CD4-positive, alpha-beta T cell treated with Interleukin-10 for 1 hour (primary cell): ENCODE measurements at regions not wholly inside any gene's neighbourhood (a gene's known extent, or its start where the extent isn't known, plus 50 kb on each side); places are given as distances from the start of the nearest gene placed in this dataset.

Experiments
- DNase-seq: peaks from one replicate; pipeline ENCODE4 v3.0.0-alpha.2; 2020

DNA sequence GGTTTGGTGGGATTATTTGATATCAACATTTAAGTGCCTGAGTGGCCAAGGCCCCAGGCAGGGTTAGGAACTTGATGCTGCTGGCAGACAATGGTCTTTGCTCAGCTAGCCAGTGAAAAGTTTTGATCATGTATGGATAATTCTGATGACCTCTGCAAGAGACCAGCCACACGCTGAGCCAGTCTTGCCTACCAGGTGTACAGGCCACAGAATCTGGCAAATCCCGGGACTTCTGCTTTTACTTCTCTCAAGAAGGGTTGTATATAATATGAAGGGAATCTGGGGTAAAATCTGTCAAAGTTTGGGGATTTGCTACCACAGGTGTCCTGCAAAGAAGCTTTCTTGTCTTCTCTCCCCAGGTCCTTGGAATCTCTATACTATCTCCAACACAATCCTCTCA lies 331.4 kb upstream of the GOLIM4 start:
- DNase-seq: no peak

DNA sequence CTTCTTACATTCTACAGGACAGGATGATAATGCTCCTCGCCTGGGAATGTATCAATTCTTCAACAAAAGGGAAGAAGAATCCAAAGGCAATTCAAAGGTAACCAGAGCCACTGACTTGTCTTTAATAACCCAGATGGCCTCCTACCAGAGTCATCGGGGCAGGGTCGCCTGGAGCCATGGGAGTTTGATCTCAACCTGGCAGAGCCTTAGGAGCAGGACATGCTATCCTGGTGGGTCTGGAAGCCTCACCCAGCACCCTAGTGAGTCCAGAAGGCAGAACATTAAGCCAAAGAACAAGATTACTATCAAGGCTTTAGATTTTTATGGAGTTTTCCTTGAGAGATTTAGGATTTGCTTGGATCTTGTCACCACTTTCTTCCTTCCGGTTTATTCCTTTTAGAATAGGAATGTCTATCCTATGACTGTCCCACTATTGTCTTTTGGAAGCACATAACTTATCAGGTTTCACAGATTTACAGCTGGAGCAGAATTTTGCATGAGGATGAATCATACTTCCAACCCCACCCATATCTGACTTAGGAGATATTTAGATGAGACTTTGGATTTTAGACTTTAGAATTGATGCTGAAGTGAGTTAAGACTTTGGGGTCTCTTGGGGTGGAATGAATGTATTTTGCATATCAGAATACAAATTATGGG lies 330.3 kb upstream of the GOLIM4 start:
- no peak for DNase-seq

DNA sequence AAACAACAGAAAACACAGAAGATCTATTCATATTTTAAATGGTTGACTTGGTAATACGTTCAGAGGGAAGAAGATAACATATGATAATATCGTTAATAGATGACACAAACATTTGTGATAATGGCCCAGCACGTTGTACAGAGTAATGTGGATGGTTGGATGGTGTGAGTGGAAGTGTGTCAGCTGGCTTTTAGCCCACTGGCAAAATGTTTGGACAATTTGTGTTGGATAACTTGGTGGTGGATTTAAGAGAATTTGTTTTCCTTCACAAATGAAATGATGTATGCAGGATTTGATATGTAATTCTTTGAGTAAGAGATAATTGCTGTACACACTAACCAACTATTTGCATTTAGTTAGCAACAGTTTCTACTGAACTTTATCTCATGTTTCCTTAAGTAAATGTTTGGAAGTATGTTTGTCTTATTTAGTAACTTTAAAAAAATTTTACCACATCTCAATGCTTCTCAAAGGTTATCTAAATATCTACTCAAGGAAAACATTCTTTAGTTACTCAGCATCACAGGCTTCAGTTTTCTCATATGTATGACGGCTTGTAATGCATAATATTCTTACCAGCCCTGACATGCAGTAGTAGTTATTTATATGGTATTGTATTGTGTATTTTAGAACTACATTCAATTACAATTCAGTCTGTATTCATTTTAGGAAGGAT lies 328.5 kb upstream of the GOLIM4 start:
- DNase-seq: no peak

DNA sequence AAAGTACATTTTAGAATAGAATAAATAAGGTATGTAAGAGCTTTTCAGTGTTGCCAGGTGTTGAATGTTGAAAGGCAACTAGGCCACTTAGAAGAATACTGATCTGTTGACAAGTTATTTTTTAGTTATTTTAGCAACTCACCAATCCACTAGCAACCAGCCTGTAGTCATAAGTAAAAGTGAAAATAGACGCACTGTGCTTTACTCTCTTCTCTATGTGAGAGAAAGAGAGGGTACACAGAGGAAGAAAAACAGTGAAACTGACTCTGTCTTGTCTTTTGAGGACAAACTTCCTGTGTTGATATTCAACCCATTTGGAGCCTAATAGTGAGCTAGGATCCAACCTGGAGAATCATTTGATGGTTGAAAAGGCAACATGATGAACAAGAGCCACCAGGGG lies 327.1 kb upstream of the GOLIM4 start:
- no peak for DNase-seq

DNA sequence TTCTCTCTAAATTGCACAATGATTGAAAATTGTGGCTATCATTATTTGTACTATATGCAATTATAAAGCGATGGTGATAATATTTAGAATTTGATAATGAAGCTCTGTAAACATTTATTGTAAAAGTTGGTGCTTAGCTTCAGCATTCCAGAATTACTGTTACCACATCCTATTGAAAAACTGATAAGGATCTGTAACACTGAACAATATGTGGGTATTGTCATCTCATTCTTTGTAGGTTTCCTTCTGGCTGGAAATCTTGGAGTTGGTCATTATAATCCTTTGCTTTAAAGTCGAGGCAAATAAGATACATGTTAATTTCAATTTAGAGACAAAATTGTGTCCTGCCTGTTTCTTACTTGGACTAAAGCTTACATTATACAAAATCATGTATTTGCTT lies 323.4 kb upstream of the GOLIM4 start:
- no peak for DNase-seq

DNA sequence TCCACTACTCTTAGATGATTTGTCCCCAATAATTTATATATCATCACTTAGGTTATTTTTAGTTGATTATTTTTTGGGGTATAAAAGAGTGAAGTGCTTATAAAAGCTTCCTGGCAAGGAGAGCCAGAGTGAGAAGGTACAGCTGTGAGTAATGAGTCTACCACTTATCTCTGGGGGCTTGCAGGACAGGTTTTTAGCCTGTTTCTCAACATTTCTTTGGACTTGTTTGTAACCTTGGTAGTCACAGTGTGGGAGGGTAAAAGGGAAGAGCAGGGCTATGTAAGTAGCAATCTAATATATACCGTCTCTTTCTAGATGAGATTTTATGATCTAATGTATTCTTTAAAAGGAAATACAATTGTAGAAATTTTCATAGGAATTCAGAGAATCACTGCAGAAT lies 321.3 kb upstream of the GOLIM4 start:
- DNase-seq: no peak

DNA sequence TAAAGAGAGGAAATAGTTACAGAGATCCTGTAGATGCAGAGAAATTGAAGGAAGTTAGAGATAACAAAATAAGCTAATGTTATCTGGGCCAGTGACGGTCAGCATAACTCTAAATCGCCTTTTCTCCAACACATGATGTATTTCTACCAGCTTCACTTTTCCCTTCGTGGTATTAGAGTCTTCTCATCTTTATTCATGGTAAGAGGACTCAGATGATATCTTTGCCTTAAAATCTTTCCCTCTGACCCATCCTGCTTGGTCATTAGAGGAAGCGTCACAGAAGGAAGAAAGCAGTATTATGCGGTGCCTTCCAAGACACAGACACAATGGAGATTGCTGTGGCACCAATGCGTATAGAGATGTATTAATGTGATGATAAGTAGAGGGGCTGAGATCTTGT lies 320.7 kb upstream of the GOLIM4 start:
- no peak for DNase-seq

DNA sequence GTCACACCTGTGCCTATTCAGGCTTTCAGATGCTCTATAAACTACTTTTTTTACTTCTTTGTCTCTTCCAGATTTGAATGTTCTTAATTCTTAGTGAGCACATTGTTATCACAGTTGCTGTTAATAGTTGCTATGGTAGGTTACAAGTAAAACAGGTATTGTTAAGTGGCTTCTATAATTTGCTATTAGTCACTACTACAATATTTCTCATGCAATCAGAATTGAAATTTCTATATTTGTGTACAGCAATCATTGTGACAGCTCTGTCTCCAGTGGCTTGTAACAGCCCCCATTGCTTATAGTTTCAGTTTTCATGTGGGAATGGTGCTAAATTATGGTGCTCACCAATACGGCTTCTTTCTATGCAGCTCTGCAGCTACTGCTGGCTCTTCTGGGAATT lies 318.4 kb upstream of the GOLIM4 start:
- DNase-seq: no peak

DNA sequence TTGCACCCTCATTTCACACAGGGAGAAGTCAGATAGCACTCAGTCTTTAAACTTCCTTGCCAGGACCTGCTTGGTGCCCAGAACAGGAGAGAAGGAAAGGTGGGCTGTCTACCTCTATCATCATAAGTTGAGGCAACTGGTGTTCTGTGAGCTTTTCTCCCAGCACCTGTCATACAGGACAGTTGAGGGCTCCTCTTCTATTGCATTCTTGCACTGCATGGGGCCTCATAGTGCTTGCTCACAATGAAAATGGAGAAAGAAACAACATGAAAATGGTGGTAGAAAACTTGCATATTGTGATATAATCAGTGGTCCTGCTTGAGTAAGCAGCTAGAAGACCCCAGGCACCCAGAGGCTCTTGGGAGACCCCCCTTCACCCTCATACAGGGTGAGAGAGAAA lies 311.7 kb upstream of the GOLIM4 start:
- DNase-seq: no peak

DNA sequence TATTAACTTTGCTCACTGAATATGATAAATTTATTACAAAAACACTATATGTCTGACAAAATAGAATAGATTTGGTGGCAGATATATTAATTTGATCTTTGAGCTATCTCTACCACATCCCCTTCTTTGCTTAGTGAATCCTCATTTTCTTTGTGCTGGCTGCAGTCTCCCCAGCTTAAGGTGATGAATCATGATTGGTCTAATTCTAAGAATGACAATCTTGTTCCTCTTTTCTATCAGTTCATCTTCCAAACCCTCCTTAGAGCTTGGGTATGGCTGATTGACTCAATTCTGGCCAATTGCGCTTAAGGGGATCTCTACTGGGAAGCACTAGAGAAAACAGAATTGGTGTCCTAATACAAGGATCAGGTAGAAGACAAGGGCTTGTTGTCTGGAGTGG lies 309.6 kb upstream of the GOLIM4 start:
- DNase-seq: no peak

DNA sequence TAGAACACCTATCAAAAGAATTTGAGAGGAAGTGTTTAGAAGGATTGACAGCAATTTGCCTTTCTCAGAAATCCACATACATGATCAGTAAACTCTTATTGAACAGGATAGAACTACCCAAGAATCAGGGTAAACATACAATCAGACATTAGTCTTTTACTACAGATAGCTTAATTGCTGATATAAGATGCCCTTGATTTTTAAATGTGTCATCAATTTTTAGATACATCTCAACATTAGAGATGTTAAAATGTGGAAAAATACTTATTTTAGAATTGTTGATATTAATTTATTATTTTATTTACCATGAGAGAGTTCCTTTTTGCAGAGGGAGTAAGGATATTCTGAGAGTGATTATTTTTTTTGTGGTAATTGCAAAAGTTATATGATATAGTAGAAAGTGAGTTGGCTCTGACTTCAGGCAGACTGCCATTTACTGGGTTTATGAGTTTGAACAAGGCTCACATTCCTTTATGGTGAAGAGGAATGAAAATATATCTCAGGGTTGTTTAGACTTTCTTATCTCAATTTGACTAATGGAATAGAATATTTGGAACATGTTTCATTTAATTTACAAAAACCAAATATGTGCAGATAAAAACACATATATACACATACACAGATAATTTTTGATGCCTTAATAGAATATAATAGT lies 302.8 kb upstream of the GOLIM4 start:
- no peak for DNase-seq

DNA sequence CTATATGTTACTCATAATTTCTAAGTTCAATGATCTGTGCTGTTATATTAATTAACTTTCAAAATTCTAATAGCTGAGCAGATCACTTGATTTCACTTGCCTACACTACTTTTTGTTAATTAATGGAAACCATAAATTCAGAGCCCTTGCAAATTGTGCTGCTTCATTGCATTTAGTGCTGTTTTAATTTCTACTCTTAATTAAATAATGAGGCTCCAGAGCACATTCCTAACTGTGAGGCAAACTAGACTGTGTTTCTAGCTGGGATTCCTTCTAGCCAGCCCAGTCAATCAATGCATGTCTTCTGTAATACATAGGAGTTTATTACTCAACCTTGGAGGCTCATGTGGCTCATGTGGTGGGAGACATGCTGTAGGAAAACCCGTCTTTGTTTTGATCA lies 301.1 kb upstream of the GOLIM4 start:
- no peak for DNase-seq

DNA sequence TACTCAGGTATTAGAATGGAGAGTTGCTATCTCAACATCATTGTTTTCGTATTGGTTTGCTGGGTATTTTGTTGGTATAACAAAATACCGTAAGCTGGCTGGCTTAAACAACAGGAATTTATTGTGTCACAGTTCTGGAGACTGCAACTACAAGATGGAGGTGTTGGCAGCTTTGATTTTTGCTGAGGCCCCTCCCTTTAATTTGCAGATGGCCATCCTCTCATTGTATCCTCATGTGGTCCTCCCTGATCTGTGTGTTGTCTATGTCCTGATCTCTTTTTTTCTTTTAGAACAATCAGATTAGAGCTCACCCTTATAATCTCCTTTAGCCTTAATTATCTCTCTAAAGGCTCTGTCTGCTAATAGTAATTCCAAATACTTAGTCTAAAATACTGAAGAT lies 299.8 kb upstream of the GOLIM4 start:
- no peak for DNase-seq

DNA sequence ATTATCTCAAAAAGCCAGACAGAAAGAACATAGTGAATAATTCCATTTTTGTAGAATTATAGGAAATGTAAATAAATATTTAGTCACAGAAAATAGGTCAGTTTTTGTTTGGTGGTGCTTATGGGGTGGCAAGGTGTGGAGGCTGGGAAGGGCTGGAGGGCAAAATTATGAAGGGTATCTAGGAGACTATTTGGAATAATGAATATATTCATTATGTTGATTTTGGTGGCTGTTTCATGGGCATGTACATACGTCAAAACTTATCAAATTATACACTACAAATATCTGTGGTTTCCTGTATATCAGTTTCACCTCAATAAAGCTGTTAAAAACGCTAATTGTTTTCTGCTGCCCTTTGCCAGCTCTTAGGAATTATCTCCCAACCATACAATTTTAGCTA lies 298.7 kb upstream of the GOLIM4 start:
- DNase-seq: no peak

DNA sequence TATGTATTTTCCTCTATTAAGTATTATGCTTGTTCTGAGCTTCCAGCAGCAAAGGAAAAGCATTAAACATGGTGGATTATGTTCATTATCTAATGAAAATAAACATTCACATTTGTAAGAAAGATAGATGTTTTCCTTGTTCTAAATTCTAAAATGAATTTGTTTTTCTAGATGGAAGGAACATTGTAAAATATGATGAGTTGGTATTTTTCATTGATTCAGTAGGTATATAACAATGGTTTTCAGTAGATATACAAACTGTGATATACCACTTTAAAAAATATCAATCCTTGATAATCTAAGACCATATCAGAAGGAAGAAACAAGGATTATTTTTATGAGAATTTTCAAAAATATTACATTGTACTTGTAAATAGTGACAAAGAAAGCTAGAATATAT lies 290.6 kb upstream of the GOLIM4 start:
- no peak for DNase-seq

DNA sequence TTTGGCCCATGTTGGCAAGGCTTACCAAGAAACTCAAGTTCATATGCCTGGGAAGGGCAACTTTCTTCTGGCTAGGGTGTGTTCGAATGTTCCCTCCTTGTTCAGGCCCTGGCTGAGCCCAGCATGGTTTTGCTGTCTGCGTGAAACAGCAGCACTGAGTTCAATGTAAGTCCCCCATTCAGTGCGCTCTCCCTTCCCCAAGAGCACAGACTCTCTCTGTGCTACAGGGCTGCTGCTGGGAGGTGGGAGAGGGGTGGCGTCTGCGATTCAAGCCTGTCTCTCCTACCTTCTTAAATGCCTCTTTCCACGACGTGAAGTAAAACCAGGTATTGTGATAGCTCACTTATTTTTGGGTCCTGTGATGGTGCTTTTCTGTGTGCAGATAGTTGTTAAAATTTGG lies 289.3 kb upstream of the GOLIM4 start:
- no peak for DNase-seq

DNA sequence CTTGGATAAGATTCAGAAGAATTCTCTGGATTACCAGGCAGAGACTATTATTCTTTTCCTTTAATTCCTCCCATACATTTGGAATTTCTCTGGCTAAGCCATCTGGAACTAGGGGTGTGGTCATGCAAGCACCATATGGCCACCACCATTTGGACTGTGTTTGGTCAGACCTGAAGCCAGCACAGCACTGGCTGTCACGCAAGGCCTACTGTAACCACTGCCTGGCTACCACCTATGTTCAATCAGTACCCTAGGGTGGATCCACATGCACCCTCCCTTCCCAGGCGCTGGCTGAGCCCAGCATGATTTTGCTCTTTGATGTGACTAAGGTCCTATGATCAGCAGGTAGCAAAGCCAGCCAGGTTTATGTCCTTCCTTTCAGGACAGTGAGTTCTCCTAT lies 287.8 kb upstream of the GOLIM4 start:
- DNase-seq: no peak

DNA sequence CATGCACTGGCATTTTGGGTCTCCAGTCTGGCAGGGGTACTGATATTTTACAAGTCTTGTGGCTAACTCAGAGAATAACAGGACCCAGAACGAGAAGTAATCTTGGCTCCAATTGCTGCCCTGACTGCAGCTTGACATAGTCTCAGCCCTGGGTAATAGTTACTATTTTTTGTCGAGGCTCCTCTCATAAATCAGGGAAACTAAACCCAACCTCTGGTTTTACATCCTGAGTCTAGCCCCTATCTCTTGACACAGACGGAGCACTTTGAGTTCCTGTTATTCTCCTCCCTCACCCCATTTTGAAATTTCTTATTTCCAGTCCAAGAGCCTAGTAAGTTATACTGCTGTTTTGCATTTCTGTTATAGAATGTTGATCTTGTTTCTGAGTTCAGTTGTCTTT lies 276.1 kb upstream of the GOLIM4 start:
- DNase-seq: no peak

DNA sequence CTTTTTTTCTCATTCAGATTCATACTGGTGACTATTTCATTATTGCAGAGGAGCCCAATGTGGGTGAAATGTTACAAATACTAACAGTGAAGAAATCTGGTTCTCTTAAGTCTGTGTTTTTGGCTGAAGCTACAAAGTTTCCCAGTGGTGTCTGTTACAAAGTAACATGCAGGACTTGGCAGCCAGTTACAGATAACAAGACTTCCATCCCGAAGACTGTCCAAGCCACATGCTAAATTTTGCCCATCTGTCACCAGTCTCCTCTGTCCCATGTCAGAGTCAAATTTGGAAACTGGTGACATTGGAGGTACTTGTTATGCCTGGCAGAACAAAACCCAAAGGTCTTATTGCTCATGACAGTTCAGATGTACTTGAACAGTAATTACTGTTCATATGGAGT lies 269.2 kb upstream of the GOLIM4 start:
- no peak for DNase-seq

DNA sequence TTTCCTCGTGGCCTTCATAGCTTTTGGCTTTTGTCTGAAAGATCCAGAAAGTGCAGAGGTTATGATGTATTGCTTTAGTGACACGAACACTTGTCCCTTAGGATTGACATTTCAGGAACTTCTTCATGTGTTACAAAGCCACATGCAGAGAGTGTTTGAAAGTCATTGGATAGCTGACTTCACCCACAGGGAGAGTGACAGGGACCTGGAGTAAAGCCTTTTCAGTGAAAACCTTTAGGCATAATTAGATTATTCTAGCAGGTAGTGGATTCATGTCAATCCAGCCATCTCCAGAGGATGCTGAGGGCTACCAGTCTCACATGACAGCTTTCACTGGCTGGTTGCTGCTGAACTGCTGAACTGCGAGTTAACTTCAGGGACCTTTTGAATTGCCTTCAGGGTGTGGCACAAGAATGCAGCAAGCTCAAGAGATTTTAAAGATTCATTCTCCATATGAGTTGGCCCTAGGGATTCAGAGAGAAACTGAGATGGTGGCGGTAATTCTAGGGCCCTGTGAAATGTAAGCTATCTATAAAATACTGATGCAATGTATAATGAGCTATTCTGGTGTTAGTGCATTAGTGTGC lies 267.0 kb upstream of the GOLIM4 start:
- DNase-seq: no peak

DNA sequence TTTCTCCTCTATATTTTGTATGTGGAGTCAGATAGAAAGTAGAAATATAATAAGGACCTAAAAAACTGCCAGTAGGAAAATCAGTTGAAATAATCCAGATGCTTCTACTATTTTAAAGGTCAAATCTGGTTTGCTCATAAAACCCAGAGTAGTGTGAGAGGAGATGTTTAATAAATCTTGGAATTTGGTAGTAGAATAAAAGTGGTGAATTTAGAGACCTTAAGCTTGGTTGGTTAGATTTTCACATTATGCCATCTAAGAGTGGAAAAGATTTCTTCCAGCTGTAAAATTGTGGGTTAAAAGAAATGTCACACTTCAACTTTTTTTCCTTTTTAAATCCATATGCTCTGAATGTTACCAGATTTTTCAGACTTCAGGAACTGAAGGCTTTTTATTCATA lies 266.4 kb upstream of the GOLIM4 start:
- DNase-seq: no peak

DNA sequence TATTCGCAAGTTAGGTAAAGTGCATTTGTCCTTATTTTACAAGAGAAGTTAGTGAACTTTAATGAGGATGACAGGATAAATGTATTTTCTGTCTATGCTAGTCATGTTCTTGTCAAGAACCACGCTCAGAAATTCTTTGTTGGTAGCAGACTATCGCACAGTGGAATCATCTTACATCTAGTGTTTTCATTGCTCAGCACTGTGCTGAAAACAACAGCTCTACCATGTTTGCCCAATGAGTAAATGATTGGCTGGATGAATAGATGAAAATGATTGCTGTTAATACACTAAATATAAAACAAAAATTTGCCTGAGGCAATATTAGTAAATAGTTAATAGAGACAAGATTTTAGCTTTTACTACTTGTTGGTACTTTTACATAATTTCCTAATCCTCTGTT lies 265.3 kb upstream of the GOLIM4 start:
- no peak for DNase-seq

DNA sequence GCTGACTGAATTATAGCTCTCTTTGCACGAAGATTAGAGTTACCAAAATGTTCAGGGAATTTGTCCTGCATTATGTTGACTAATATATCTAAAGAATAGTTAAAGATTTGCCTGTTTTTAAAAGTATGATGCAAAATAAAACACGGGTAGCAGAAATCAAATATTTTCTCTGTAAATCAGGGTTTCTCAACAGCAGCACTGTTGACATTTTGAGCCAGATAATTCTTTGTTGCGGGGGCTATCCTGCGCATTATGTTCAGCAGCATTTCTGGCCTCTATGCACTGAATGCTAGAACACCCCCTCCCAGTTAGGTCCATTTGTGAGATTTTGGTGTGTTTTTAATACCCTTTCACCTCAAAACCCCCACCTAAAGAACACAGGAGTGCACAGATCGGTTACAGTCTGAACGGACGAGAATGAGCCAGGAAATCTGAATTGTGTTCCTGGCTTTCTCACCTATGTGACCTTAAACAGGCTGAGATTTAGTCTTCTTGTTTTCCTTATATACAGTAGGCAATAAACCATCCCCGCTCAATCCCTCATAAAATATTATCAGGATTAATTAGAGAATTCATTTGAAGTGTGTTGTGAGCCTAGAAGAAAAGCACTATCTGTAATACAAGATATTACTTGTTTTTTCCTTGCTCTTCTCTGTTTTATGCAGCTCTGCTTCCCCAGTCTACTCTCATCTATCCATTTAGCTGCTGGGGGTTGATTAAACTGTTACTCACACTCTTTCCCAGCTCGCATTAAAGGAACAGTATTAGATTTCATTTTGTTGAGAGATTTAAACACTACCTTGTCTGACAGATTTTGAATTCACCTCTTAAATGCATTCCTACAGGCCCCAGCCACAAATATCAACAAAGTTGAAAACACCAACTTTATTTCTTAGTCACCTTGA lies 247.5 kb upstream of the GOLIM4 start:
- no peak for DNase-seq
